WTC11 (cell line): ENCODE measurements at regions not wholly inside any gene's neighbourhood (a gene's known extent, or its start where the extent isn't known, plus 50 kb on each side); places are given as distances from the start of the nearest gene placed in this dataset.

Experiments used
- ATAC-seq: fragments of 200-7000 bp; cut with Tn5 transposase; 2 replicates; pipeline ENCODE4 v1.10.0; 2021; ENCODE audit warnings: mild to moderate bottlenecking, moderate library complexity
- CTCF ChIA-PET: fragments of 300-600 bp; sonication (Branson Sonifier 250); formaldehyde crosslinking; loops from one replicate; lab custom pipeline; 2021; ENCODE audit warnings: antibody characterized with exemption; lab: Charles Lee
- POLR2A ChIA-PET: fragments of 350-600 bp; sonication (Branson Sonifier 250); formaldehyde crosslinking; loops from one replicate; lab custom pipeline; 2021; ENCODE audit warnings: antibody characterized with exemption; lab: Charles Lee
- DNase-seq: peaks from one replicate; pipeline ENCODE4 v3.0.0; 2021; ENCODE audit warnings: low spot score
- H3K27ac Mint-ChIP-seq: 2 replicates; pipeline ENCODE4 v1.8.0; 2021; ENCODE audit warnings: mixed read lengths
- H3K27me3 Mint-ChIP-seq: 2 replicates; pipeline ENCODE4 v1.8.0; 2021; ENCODE audit warnings: low read depth, mild to moderate bottlenecking, moderate library complexity, mixed read lengths
- H3K36me3 Mint-ChIP-seq: 2 replicates; pipeline ENCODE4 v1.8.0; 2021; ENCODE audit warnings: mixed read lengths
- H3K4me1 Mint-ChIP-seq: 2 replicates; pipeline ENCODE4 v1.8.0; 2022; ENCODE audit warnings: mixed read lengths
- H3K4me3 Mint-ChIP-seq: 2 replicates; pipeline ENCODE4 v1.8.0; 2021; ENCODE audit warnings: mild to moderate bottlenecking, moderate library complexity, mixed read lengths
- H3K9me3 Mint-ChIP-seq: 2 replicates; pipeline ENCODE4 v1.8.0; 2021; ENCODE audit warnings: mixed read lengths
- CBFB ChIP-seq: sonication (generic); formaldehyde crosslinking; IDR thresholded peaks from 2 replicates; pipeline ENCODE4 v1.8.1; 2022; ENCODE audit warnings: mild to moderate bottlenecking, low read depth, missing genetic modification reagents
- ESRRA ChIP-seq: sonication (generic); formaldehyde crosslinking; IDR thresholded peaks from 2 replicates; pipeline ENCODE4 v1.8.1; 2022; ENCODE audit warnings: mild to moderate bottlenecking, missing genetic modification reagents, borderline replicate concordance
- FOXJ3 ChIP-seq: sonication (generic); formaldehyde crosslinking; IDR thresholded peaks from 2 replicates; pipeline ENCODE4 v1.9.0; 2021; ENCODE audit warnings: missing genetic modification reagents, mild to moderate bottlenecking, borderline replicate concordance
- KAT7 ChIP-seq: sonication (generic); formaldehyde crosslinking; IDR thresholded peaks from 2 replicates; pipeline ENCODE4 v1.8.1; 2023; ENCODE audit warnings: missing genetic modification reagents, mild to moderate bottlenecking, borderline replicate concordance
- RORB ChIP-seq: fragments of 250-450 bp; sonication (Bioruptor Pico); IDR thresholded peaks from 2 replicates; pipeline ENCODE4 v1.9.0; 2021; ENCODE audit warnings: mild to moderate bottlenecking
- TCF7 ChIP-seq: sonication (generic); formaldehyde crosslinking; IDR thresholded peaks from 2 replicates; pipeline ENCODE4 v1.8.0; 2022; ENCODE audit warnings: mild to moderate bottlenecking, low read depth, missing genetic modification reagents, moderate library complexity
- TEAD1 ChIP-seq: sonication (generic); formaldehyde crosslinking; IDR thresholded peaks from 2 replicates; pipeline ENCODE4 v1.8.0; 2022; ENCODE audit warnings: mild to moderate bottlenecking, missing genetic modification reagents
- ZNF219 ChIP-seq: sonication (generic); formaldehyde crosslinking; IDR thresholded peaks from 2 replicates; pipeline ENCODE4 v1.8.0; 2023; ENCODE audit warnings: missing genetic modification reagents, mild to moderate bottlenecking, borderline replicate concordance
- ZNF232 ChIP-seq: sonication (generic); formaldehyde crosslinking; IDR thresholded peaks from 2 replicates; pipeline ENCODE4 v1.8.0; 2022; ENCODE audit warnings: mild to moderate bottlenecking, missing genetic modification reagents
- ZNF396 ChIP-seq: fragments of 250-450 bp; sonication (Bioruptor Pico); IDR thresholded peaks from 2 replicates; pipeline ENCODE4 v1.8.0; 2021; ENCODE audit warnings: mild to moderate bottlenecking, moderate library complexity, borderline replicate concordance
- ZNF671 ChIP-seq: fragments of 250-450 bp; sonication (Bioruptor Pico); IDR thresholded peaks from 2 replicates; pipeline ENCODE4 v1.8.0; 2021; ENCODE audit warnings: mild to moderate bottlenecking
- TF ChIP-seq, protein P1 (sequence below): sonication (generic); formaldehyde crosslinking; IDR thresholded peaks from 2 replicates; pipeline ENCODE4 v1.8.0; 2022; ENCODE audit warnings: mild to moderate bottlenecking, missing genetic modification reagents
- TF ChIP-seq, protein P2 (sequence below): sonication (generic); formaldehyde crosslinking; IDR thresholded peaks from 2 replicates; pipeline ENCODE4 v1.8.1; 2022; ENCODE audit warnings: low read depth, mild to moderate bottlenecking, moderate library complexity, missing genetic modification reagents, borderline replicate concordance
- TF ChIP-seq, protein P3 (sequence below): sonication (generic); formaldehyde crosslinking; conservative IDR thresholded peaks from 2 replicates; pipeline ENCODE4 v1.8.1; 2023; ENCODE audit warnings: mild to moderate bottlenecking, low read depth, missing genetic modification reagents, moderate library complexity
- TF ChIP-seq, protein P4 (sequence below): sonication (generic); formaldehyde crosslinking; conservative IDR thresholded peaks from 2 replicates; pipeline ENCODE4 v1.8.1; 2022; ENCODE audit warnings: mild to moderate bottlenecking, missing genetic modification reagents
- TF ChIP-seq, protein P5 (sequence below): sonication (generic); formaldehyde crosslinking; IDR thresholded peaks from 2 replicates; pipeline ENCODE4 v1.8.1; 2022; ENCODE audit warnings: mild to moderate bottlenecking, moderate library complexity, missing genetic modification reagents
- TF ChIP-seq, protein P6 (sequence below): fragments of 250-450 bp; sonication (Bioruptor Pico); IDR thresholded peaks from 2 replicates; pipeline ENCODE4 v1.9.0; 2021; ENCODE audit warnings: mild to moderate bottlenecking, borderline replicate concordance
- TF ChIP-seq, protein P7 (sequence below): sonication (generic); formaldehyde crosslinking; IDR thresholded peaks from 2 replicates; pipeline ENCODE4 v1.8.1; 2022; ENCODE audit warnings: missing genetic modification reagents, borderline replicate concordance

DNA sequence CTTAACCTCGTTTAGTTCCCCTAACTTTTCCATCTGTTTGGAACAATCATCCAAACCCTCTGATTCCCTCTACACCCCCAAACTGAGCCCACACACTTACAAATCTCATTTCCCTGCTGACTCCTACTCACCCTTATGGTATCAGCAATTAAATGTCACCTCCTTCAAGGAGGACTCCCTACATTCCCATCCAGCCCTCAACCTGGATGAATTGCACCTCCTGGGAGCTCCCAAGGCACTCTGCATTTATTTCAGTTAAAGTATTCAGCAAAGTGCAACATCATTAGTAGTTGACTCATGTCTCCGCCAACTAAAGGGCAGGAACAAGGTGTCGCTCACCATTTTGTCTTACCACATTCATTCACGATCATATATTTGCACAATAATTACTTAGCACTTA lies 353.5 kb downstream of the TMEM114 start:
- H3K27me3 Mint-ChIP-seq = peaks cover 16% of the 10 kb centered on the region
- ChIA-PET POLR2A (no interaction called here), CTCF (no interaction called here)
- TF ChIP-seq TCF7 (CRISPR knock-in tag) = no peak
- TF ChIP-seq, protein P1, sequence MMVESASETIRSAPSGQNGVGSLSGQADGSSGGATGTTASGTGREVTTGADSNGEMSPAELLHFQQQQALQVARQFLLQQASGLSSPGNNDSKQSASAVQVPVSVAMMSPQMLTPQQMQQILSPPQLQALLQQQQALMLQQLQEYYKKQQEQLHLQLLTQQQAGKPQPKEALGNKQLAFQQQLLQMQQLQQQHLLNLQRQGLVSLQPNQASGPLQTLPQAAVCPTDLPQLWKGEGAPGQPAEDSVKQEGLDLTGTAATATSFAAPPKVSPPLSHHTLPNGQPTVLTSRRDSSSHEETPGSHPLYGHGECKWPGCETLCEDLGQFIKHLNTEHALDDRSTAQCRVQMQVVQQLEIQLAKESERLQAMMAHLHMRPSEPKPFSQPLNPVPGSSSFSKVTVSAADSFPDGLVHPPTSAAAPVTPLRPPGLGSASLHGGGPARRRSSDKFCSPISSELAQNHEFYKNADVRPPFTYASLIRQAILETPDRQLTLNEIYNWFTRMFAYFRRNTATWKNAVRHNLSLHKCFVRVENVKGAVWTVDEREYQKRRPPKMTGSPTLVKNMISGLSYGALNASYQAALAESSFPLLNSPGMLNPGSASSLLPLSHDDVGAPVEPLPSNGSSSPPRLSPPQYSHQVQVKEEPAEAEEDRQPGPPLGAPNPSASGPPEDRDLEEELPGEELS (CRISPR knock-in tag) = no peak
- TF ChIP-seq, protein P2, sequence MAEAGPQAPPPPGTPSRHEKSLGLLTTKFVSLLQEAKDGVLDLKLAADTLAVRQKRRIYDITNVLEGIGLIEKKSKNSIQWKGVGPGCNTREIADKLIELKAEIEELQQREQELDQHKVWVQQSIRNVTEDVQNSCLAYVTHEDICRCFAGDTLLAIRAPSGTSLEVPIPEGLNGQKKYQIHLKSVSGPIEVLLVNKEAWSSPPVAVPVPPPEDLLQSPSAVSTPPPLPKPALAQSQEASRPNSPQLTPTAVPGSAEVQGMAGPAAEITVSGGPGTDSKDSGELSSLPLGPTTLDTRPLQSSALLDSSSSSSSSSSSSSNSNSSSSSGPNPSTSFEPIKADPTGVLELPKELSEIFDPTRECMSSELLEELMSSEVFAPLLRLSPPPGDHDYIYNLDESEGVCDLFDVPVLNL (CRISPR knock-in tag) = no peak
- no peak for TF ChIP-seq TEAD1
- H3K9me3 Mint-ChIP-seq = peaks cover 94% of the 10 kb centered on the region
- H3K4me3 Mint-ChIP-seq = no peak overlapping the region
- ATAC-seq (no peak), DNase-seq (no peak)
- peaks cover 81% of the 10 kb centered on the region for H3K36me3 Mint-ChIP-seq
- H3K27ac Mint-ChIP-seq = no peak overlapping the region
- H3K4me1 Mint-ChIP-seq = no peaks in the 10 kb centered on the region

DNA sequence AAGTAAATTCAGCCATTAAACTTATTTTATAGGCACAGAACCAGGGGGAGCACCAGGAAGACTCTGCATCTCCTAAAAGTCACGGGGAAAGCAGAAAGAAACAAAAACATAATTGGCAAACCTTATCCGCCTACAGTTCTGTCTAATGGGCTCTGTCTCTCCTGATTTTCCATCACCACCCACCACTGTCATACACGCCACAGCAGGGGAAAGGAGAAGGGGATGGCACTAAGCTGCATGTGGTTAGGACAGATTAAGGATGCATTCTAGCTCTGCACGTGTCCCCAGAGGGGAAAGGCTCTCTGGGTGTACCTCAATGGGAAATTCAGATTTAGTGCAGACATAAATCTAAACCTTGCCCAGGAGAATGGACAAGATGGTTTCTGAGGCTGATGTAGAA lies 359.8 kb downstream of the TMEM114 start:
- ChIA-PET CTCF (no interaction called here), POLR2A (no interaction called here)
- Mint-ChIP-seq H3K4me3 (no peak overlapping the region), H3K9me3 (peaks cover 94% of the 10 kb centered on the region), H3K4me1 (no peaks in the 10 kb centered on the region), H3K27ac (no peak overlapping the region), H3K36me3 (peaks cover 78% of the 10 kb centered on the region), H3K27me3 (peaks cover 4% of the 10 kb centered on the region)
- no peak for DNase-seq
- no peak for ATAC-seq
- TF ChIP-seq ZNF232 (no peak), FOXJ3 (CRISPR knock-in tag) (no peak), CBFB (CRISPR knock-in tag) (no peak), ESRRA (CRISPR knock-in tag) (no peak), ZNF396 (CRISPR knock-in tag) (no peak), ZNF671 (CRISPR knock-in tag) (no peak), RORB (CRISPR knock-in tag) (no peak), ZNF219 (CRISPR knock-in tag) (no peak), KAT7 (no peak)
- TF ChIP-seq, protein P3, sequence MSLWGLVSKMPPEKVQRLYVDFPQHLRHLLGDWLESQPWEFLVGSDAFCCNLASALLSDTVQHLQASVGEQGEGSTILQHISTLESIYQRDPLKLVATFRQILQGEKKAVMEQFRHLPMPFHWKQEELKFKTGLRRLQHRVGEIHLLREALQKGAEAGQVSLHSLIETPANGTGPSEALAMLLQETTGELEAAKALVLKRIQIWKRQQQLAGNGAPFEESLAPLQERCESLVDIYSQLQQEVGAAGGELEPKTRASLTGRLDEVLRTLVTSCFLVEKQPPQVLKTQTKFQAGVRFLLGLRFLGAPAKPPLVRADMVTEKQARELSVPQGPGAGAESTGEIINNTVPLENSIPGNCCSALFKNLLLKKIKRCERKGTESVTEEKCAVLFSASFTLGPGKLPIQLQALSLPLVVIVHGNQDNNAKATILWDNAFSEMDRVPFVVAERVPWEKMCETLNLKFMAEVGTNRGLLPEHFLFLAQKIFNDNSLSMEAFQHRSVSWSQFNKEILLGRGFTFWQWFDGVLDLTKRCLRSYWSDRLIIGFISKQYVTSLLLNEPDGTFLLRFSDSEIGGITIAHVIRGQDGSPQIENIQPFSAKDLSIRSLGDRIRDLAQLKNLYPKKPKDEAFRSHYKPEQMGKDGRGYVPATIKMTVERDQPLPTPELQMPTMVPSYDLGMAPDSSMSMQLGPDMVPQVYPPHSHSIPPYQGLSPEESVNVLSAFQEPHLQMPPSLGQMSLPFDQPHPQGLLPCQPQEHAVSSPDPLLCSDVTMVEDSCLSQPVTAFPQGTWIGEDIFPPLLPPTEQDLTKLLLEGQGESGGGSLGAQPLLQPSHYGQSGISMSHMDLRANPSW (CRISPR knock-in tag) = no peak
- TF ChIP-seq, protein P4, sequence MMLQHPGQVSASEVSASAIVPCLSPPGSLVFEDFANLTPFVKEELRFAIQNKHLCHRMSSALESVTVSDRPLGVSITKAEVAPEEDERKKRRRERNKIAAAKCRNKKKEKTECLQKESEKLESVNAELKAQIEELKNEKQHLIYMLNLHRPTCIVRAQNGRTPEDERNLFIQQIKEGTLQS = no peak
- TF ChIP-seq, protein P5, sequence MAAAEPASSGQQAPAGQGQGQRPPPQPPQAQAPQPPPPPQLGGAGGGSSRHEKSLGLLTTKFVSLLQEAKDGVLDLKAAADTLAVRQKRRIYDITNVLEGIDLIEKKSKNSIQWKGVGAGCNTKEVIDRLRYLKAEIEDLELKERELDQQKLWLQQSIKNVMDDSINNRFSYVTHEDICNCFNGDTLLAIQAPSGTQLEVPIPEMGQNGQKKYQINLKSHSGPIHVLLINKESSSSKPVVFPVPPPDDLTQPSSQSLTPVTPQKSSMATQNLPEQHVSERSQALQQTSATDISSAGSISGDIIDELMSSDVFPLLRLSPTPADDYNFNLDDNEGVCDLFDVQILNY (CRISPR knock-in tag) = no peak
- TF ChIP-seq, protein P6, sequence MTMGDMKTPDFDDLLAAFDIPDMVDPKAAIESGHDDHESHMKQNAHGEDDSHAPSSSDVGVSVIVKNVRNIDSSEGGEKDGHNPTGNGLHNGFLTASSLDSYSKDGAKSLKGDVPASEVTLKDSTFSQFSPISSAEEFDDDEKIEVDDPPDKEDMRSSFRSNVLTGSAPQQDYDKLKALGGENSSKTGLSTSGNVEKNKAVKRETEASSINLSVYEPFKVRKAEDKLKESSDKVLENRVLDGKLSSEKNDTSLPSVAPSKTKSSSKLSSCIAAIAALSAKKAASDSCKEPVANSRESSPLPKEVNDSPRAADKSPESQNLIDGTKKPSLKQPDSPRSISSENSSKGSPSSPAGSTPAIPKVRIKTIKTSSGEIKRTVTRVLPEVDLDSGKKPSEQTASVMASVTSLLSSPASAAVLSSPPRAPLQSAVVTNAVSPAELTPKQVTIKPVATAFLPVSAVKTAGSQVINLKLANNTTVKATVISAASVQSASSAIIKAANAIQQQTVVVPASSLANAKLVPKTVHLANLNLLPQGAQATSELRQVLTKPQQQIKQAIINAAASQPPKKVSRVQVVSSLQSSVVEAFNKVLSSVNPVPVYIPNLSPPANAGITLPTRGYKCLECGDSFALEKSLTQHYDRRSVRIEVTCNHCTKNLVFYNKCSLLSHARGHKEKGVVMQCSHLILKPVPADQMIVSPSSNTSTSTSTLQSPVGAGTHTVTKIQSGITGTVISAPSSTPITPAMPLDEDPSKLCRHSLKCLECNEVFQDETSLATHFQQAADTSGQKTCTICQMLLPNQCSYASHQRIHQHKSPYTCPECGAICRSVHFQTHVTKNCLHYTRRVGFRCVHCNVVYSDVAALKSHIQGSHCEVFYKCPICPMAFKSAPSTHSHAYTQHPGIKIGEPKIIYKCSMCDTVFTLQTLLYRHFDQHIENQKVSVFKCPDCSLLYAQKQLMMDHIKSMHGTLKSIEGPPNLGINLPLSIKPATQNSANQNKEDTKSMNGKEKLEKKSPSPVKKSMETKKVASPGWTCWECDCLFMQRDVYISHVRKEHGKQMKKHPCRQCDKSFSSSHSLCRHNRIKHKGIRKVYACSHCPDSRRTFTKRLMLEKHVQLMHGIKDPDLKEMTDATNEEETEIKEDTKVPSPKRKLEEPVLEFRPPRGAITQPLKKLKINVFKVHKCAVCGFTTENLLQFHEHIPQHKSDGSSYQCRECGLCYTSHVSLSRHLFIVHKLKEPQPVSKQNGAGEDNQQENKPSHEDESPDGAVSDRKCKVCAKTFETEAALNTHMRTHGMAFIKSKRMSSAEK (CRISPR knock-in tag) = no peak
- TF ChIP-seq, protein P7, sequence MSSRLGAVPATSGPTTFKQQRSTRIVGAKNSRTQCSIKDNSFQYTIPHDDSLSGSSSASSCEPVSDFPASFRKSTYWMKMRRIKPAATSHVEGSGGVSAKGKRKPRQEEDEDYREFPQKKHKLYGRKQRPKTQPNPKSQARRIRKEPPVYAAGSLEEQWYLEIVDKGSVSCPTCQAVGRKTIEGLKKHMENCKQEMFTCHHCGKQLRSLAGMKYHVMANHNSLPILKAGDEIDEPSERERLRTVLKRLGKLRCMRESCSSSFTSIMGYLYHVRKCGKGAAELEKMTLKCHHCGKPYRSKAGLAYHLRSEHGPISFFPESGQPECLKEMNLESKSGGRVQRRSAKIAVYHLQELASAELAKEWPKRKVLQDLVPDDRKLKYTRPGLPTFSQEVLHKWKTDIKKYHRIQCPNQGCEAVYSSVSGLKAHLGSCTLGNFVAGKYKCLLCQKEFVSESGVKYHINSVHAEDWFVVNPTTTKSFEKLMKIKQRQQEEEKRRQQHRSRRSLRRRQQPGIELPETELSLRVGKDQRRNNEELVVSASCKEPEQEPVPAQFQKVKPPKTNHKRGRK = no peak
- TF ChIP-seq, protein P1 (CRISPR knock-in tag) = no peak
